GM18909 (cell line): ENCODE measurements at regions not wholly inside any gene's neighbourhood (a gene's known extent, or its start where the extent isn't known, plus 50 kb on each side); places are given as distances from the start of the nearest gene placed in this dataset.
"Not testable (repeated sequence)": the region's sequence is repeated elsewhere in the genome, so short reads cannot be mapped to it uniquely, and the experiment has no call there.

ENCODE experiments used
- ATAC-seq: cut with Tn5 transposase; IDR thresholded peaks from one replicate; pipeline ENCODE4 v1.9.1; 2021; ENCODE audit warnings: mild to moderate bottlenecking; ENCODE audit not compliant: unreplicated experiment, poor library complexity

- ATAC-seq = no peak
These were observed 185.0 kb upstream of the ANKRD28 start for GRCh38 chr3:15982667-15983196.

- ATAC-seq = no peak
These were observed 185.5 kb upstream of the ANKRD28 start for GRCh38 chr3:15983232-15983631.

- ATAC-seq = no peak
These were observed 185.9 kb upstream of the ANKRD28 start for GRCh38 chr3:15983693-15984092.

- no peak for ATAC-seq
These were observed 185.1 kb upstream of the GALNT15 start for GRCh38 chr3:15989419-15989818.

- not testable (repeated sequence) for ATAC-seq
These were observed 180.8 kb upstream of the GALNT15 start for GRCh38 chr3:15993660-15994059.

DNA sequence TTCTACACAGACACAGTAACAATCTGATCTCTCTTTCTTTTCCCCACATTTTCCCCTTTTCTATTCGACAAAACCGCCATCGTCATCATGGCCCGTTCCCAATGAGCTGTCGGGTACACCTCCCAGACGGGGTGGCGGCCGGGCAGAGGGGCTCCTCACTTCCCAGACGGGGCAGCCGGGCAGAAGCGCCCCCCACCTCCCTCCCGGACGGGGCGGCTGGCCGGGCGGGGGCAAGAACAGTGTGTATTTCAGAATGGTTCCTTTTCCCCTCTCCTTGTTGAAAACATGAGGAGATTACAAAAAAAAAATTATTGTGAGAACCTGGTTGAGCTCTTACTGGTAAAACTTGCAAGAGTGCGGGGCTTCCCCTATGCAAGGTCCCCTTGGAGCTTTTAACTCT, 178.0 kb upstream of the GALNT15 start:
- not testable (repeated sequence) for ATAC-seq

- ATAC-seq = peak; percentile 74
These were observed 177.1 kb upstream of the GALNT15 start for GRCh38 chr3:15997274-15997943.

DNA sequence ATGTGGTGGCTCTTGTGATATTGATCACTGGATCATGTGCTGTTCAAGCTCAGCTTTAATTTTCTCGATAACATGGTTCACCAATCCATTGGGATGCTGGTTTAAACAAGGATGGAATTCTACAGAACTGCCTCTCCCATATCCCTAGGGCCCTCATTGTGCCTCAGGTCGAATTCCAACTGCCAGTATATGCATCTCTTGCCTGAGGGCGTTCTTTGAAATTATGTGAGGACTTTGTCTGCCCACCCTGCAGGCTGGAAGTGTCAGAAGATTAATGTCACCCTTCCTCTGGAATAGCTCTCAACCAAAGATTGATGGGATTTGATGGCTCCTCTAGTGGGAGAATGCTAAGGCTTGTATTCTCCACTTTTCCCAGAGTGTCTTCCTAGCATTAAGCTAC, 175.6 kb upstream of the GALNT15 start:
- ATAC-seq = no peak

DNA sequence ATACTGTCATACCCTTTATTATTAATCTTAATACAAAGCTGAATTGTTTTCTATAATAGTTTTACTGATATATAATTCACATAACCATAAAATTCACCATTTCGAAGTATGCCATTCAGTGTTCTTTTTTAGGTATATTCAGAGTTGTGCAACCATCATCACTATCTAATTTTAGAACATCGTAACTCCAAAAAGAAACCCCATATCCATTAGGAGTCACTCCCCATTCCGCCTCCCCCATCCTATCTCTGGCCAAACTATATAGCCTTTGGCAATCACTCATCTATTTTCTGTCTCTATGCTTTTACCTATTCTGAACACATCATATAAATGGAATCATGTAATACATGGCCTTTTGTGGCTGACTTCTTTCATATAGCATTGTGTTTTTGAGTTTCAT, 169.7 kb upstream of the GALNT15 start:
- ATAC-seq = no peak

GRCh38 chr3:16011376-16011775, 163.1 kb upstream of the GALNT15 start:
- ATAC-seq = no peak

DNA sequence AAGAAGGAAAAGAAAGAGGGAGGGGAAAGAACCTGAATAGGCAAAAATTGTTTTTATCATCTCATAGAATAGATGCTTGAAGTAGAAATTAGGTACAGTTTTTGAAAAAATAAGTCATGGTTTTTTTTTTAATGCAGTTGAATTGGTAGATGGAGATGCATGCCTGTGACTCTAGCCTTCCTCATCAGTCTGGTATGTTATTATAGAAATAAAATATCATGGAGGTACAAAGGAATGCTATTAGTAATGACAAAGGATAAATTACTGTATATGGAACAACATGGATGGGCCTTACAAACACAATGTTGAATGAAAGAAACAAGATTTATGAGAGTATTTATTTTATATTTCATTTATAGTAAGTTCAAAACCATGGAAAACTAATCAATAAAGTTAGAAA, 162.4 kb upstream of the GALNT15 start:
- ATAC-seq = no peak

- ATAC-seq = no peak
These were observed 160.9 kb upstream of the GALNT15 start for GRCh38 chr3:16013568-16013967.

DNA sequence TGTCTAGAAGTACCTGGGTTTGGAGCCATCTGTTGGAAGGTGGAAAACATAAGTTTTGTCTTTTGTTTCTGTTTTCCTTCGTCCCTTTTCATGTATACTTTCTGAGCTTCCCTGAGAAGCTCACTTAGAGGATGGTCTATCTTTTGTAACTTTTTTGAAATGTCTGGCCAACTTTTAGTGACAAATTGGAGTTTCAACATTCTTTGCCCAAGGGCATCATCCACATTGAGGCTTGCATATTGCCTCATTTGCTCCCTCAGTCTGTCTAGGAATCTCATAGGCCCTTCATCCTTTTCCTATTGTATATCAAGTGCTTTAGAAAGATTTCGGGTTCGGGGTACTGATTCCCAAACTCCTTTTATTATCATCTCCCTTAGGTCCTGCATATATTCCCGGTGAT, 152.7 kb upstream of the GALNT15 start:
- ATAC-seq = not testable (repeated sequence)

GRCh38 chr3:16023881-16024280, 150.6 kb upstream of the GALNT15 start:
- not testable (repeated sequence) for ATAC-seq

DNA sequence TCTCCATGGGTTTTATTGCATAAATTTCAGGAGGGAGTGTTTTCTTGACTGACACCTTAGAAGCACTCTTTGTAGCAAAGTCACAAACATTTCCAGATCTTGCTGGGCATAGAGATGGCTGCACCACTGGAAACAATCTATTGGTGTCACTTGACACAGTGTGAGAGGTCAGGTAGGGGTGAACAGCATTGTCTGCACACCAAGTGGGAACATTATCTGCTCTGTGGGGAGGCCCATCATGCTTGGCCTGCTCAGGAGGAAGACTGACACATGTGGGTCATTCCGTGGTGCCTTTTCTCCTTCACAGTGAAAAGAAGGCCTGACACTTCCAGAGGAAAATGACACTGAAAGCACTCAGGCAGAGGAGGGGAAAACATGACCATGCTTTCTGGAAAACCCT, 149.9 kb upstream of the GALNT15 start:
- no peak for ATAC-seq

DNA sequence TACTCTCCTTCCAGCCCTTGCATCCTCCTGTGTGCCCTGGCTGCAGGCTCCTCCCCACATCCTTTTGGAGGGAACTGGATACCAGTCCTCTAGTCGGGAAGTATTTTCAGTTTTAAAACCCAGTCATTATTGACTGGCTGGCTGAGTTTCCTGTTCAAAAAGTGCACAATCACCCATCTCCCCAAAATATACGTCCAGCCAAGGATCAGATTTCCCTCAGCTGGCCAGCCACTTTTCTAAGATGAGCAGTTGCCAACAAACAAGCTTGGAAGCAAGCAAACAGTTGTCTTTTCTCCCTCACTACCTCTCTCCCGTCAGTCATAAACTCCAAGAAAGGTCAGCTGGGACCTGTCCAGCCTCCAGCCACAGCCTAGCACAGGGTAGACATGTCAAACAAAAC, 147.7 kb upstream of the GALNT15 start:
- no peak for ATAC-seq

GRCh38 chr3:16028604-16029003, 145.9 kb upstream of the GALNT15 start:
- no peak for ATAC-seq

- no peak for ATAC-seq
These were observed 144.1 kb upstream of the GALNT15 start for GRCh38 chr3:16030342-16030741.

DNA sequence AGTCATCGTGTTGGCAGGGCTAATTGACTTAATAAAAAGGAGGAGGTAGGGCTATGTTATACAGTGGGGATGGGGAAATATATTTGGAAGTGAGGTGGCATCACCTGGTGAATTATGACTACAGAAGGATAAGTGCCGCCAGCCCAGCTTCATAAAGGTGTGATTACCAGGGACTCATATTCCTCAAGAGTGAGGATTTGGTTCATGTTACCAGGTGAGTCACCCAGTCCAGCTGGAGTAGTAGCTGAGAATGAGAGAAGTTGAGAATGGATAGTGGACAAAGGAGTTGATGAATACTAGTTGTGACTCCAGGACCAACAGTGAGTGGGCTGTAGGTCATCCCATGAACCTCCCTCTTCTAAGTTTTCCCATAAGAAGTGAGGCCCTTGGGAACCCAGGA, 143.0 kb upstream of the GALNT15 start:
- ATAC-seq = no peak

DNA sequence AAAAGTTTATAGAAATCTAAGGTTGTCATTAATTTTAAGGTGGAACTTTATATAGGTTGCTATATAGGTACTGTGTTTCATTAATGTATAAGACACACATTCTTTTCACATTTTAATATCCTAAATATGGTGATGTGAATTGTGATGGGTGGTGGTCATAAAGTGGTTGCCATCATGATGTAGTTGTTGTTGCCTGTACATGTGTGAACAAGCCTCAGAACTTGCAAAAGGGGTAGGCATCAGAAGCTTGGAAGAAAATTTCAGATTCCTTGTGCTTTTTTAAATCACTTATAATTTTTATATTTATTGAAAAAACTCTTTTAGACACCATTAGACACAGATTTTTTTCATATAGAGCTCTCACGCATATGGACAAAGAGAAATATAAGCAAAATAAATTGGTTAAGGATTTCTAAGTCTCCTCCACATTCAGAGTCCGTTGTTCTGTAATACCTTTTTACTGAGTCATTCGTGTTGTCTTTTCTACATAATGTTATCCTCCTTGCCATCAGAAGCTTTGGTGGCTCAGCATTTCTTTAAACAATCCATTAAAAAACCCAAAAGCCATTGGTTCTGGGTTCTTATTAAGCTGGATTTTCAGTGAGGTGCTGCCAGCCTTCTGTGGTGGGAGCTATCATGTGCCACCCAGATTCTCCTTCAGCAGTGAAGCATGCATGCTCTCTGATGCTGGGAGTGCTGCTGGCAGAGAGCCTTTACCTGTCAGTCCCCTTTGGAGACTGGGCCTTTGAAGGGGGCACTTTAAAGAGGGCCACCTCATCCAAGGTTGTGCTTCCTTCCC, 140.4 kb upstream of the GALNT15 start:
- no peak for ATAC-seq

DNA sequence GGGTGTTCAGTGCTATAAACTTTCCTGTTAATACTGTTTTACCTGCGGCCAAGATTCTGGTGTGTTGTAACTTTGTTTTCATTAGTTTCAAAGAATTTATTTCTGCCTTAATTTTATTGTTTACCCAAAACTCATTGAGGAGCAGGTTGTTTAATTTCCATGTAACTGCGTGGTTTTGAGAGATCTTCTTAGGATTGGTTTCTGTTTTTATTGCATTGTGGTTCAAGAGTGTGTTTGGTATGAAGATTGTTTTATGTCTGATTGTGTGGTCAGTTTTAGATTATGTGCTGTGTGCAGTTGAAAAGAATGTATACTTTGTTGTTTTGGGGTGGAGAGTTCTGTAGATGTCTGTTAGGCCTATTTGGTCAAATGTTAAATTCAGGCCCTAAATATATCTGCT, 133.5 kb upstream of the GALNT15 start:
- ATAC-seq = no peak
